ENCODE measurements at regions not wholly inside any gene's neighbourhood (a gene's known extent, or its start where the extent isn't known, plus 50 kb on each side); places are given as distances from the start of the nearest gene placed in this dataset.

DNA sequence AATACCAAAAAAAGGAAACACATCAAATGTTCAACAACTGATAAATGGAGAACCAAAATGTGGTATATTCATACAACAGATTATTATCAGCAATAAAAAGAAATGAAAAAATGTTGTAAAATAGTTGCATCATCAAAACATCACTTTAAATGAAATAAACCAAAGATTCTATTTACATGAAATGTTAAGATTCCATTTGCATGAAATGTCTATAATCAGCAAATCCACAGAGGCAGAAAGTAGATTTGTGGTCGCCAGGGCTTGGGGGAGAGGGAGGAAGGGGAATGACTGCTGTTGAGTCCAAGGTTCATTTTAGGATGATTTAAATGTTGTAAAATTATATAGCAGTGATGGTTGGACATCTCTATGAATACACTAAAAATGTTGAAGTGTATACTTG is 181.9 kb downstream of the RTP5 start:
- TF ChIP-seq, protein P1, sequence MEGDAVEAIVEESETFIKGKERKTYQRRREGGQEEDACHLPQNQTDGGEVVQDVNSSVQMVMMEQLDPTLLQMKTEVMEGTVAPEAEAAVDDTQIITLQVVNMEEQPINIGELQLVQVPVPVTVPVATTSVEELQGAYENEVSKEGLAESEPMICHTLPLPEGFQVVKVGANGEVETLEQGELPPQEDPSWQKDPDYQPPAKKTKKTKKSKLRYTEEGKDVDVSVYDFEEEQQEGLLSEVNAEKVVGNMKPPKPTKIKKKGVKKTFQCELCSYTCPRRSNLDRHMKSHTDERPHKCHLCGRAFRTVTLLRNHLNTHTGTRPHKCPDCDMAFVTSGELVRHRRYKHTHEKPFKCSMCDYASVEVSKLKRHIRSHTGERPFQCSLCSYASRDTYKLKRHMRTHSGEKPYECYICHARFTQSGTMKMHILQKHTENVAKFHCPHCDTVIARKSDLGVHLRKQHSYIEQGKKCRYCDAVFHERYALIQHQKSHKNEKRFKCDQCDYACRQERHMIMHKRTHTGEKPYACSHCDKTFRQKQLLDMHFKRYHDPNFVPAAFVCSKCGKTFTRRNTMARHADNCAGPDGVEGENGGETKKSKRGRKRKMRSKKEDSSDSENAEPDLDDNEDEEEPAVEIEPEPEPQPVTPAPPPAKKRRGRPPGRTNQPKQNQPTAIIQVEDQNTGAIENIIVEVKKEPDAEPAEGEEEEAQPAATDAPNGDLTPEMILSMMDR (IDR thresholded peaks at IDR 0.05), result no peak
- no peak for TF ChIP-seq POLR2A (IDR thresholded peaks at IDR 0.05)

All from lower leg skin (tissue), 3 donors.